ENCODE measurements at regions not wholly inside any gene's neighbourhood (a gene's known extent, or its start where the extent isn't known, plus 50 kb on each side); places are given as distances from the start of the nearest gene placed in this dataset.

- Histone ChIP-seq H3K4me3 (ENCODE audit: low read length) (no peak overlapping the region), H3K4me1 (ENCODE audit: insufficient read depth, low read length) (no peaks in the 10 kb centered on the region), H3F3A (ENCODE audit: low read length, unreplicated experiment) (no peaks in the 10 kb centered on the region), H3K9me3 (ENCODE audit: low read length) (no peaks in the 10 kb centered on the region), H3K27ac (ENCODE audit: low read length) (no peak overlapping the region), H3K27me3 (ENCODE audit: low read length) (peaks cover 12% of the 10 kb centered on the region; the same call in 1 of the 2 replicates), H3K4me2 (ENCODE audit: low read length) (no peak overlapping the region), H3K36me3 (ENCODE audit: low read depth, low read length) (no peaks in the 10 kb centered on the region), H3K9me2 (replicated peaks; ENCODE audit: low read length) (no peaks in the 10 kb centered on the region), H2AFZ (ENCODE audit: low read length) (no peak overlapping the region), H3K79me2 (ENCODE audit: low read length) (no peaks in the 10 kb centered on the region), H3K9ac (ENCODE audit: low read length) (no peak overlapping the region), H4K20me1 (ENCODE audit: low read length) (no peaks in the 10 kb centered on the region)
- ChIA-PET POLR2A (ENCODE audit: unreplicated experiment) (interaction anchor here (0.6 kb wide), 1 partner anchor 379 kb away, joined by 6 read pairs; no protein-coding TSS in a partner anchor), CTCF (no interaction called here)
- BruUV-seq (replicated peaks): no TSS peak
- intact Hi-C loops (cut with micrococcal nuclease): no loop called here
- TF ChIP-seq EZH2 (IDR thresholded peaks at IDR 0.05; ENCODE audit: low read length, unreplicated experiment): no peak
- no peak for TF ChIP-seq EZH2phosphoT487 (IDR thresholded peaks at IDR 0.05; ENCODE audit: borderline replicate concordance, low read length)
- no peak for TF ChIP-seq CTCF (conservative IDR thresholded peaks at IDR 0.05; ENCODE audit: low read depth, low read length)
- ATAC-seq: no peak
- no peak for DNase-seq
Observed at GRCh38 chr10:118110750-118111149, 64.0 kb upstream of the RAB11FIP2 start.

GRCh38 chr10:118108194-118109026, 61.7 kb upstream of the RAB11FIP2 start:
- Histone ChIP-seq H3K4me1 (ENCODE audit: insufficient read depth, low read length) (no peaks in the 10 kb centered on the region), H3K36me3 (ENCODE audit: low read depth, low read length) (no peaks in the 10 kb centered on the region), H3K9me2 (replicated peaks; ENCODE audit: low read length) (no peaks in the 10 kb centered on the region), H3K27ac (ENCODE audit: low read length) (no peak overlapping the region), H3K27me3 (ENCODE audit: low read length) (0 out of 2 replicates have a peak, but pooled peaks cover 5% of the 10 kb centered on the region), H3K4me2 (ENCODE audit: low read length) (no peak overlapping the region), H3K79me2 (ENCODE audit: low read length) (no peaks in the 10 kb centered on the region), H2AFZ (ENCODE audit: low read length) (no peak overlapping the region), H3F3A (ENCODE audit: low read length, unreplicated experiment) (no peaks in the 10 kb centered on the region), H3K9ac (ENCODE audit: low read length) (no peak overlapping the region), H3K4me3 (ENCODE audit: low read length) (no peak overlapping the region), H3K9me3 (ENCODE audit: low read length) (no peaks in the 10 kb centered on the region), H4K20me1 (ENCODE audit: low read length) (no peaks in the 10 kb centered on the region)
- ATAC-seq (no peak), DNase-seq (no peak)
- CTCF ChIA-PET: no interaction called here
- no TSS peak for BruUV-seq (replicated peaks)
- TF ChIP-seq CTCF (conservative IDR thresholded peaks at IDR 0.05; ENCODE audit: low read depth, low read length) (no peak), EZH2 (IDR thresholded peaks at IDR 0.05; ENCODE audit: low read length, unreplicated experiment) (no peak), EZH2phosphoT487 (IDR thresholded peaks at IDR 0.05; ENCODE audit: borderline replicate concordance, low read length) (no peak)
- intact Hi-C loops (cut with micrococcal nuclease): no loop called here
- POLR2A ChIA-PET (ENCODE audit: unreplicated experiment): no interaction called here

- H3K27ac ChIP-seq (ENCODE audit: low read length): no peak overlapping the region
- no TSS peak for BruUV-seq (replicated peaks)
- H4K20me1 ChIP-seq (ENCODE audit: low read length): no peaks in the 10 kb centered on the region
- no peak for DNase-seq
- no peaks in the 10 kb centered on the region for H3F3A ChIP-seq (ENCODE audit: low read length, unreplicated experiment)
- no peaks in the 10 kb centered on the region for H3K9me2 ChIP-seq (replicated peaks; ENCODE audit: low read length)
- H3K4me1 ChIP-seq (ENCODE audit: insufficient read depth, low read length): no peaks in the 10 kb centered on the region
- H3K9me3 ChIP-seq (ENCODE audit: low read length): no peaks in the 10 kb centered on the region
- CTCF ChIA-PET: no interaction called here
- POLR2A ChIA-PET (ENCODE audit: unreplicated experiment): no interaction called here
- intact Hi-C loops (cut with micrococcal nuclease): loop anchor here (2.0 kb wide), 1 partner anchor 569 kb away; no protein-coding TSS in a partner anchor
- no peak for TF ChIP-seq EZH2 (IDR thresholded peaks at IDR 0.05; ENCODE audit: low read length, unreplicated experiment)
- no peak for TF ChIP-seq EZH2phosphoT487 (IDR thresholded peaks at IDR 0.05; ENCODE audit: borderline replicate concordance, low read length)
- TF ChIP-seq CTCF (conservative IDR thresholded peaks at IDR 0.05; ENCODE audit: low read depth, low read length): no peak
- H3K79me2 ChIP-seq (ENCODE audit: low read length): no peaks in the 10 kb centered on the region
- H3K4me2 ChIP-seq (ENCODE audit: low read length): no peak overlapping the region
- H3K27me3 ChIP-seq (ENCODE audit: low read length): 0 out of 2 replicates have a peak, but pooled peaks cover 5% of the 10 kb centered on the region
- H2AFZ ChIP-seq (ENCODE audit: low read length): no peak overlapping the region
- no peaks in the 10 kb centered on the region for H3K36me3 ChIP-seq (ENCODE audit: low read depth, low read length)
- H3K4me3 ChIP-seq (ENCODE audit: low read length): no peak overlapping the region
- no peak overlapping the region for H3K9ac ChIP-seq (ENCODE audit: low read length)
- no peak for ATAC-seq
Observed at GRCh38 chr10:118107541-118107940, 60.8 kb upstream of the RAB11FIP2 start.

Data from PC-3 (cell line).